Psoas muscle (tissue), 7 donors: ENCODE measurements at regions not wholly inside any gene's neighbourhood (a gene's known extent, or its start where the extent isn't known, plus 50 kb on each side); places are given as distances from the start of the nearest gene placed in this dataset.
"Not testable (repeated sequence)": the region's sequence is repeated elsewhere in the genome, so short reads cannot be mapped to it uniquely, and the experiment has no call there.

ENCODE experiments used
- ATAC-seq, 4 donors: fragments of 200-7000 bp; cut with Tn5 transposase; one replicate each; pipeline ENCODE4 v1.9.1; 2020; ENCODE audit warnings: moderate library complexity in 3 of 4, mild to moderate bottlenecking in 2 of 4
- DNase-seq, 2 donors: peaks; one replicate each; pipeline ENCODE4 v3.0.0-alpha.2; 2020
- H3K27ac ChIP-seq: fragments of 200-600 bp; one replicate; pipeline ENCODE4 v1.8.0; 2022
- H3K27me3 ChIP-seq, 3 donors: fragments of 200-600 bp in 1 of 3; one replicate each; pipeline versions ENCODE4 v1.6.1 to v1.8.0; 2013 to 2022; ENCODE audit warnings: low read length in 2 of 3, mild to moderate bottlenecking in 2 of 3, moderate library complexity in 1 of 3; ENCODE audit not compliant: insufficient read depth in 3 of 3
- H3K36me3 ChIP-seq, 2 donors: fragments of 200-600 bp in 1 of 2; one replicate each; pipeline versions ENCODE4 v1.6.1 to v1.8.0; 2013 to 2022; ENCODE audit warnings: low read depth in 1 of 2, mild to moderate bottlenecking in 1 of 2, moderate library complexity in 1 of 2; ENCODE audit not compliant: insufficient read depth in 1 of 2
- H3K4me1 ChIP-seq: fragments of 200-600 bp; one replicate; pipeline ENCODE4 v1.8.0; 2022
- H3K4me3 ChIP-seq: fragments of 200-600 bp; one replicate; pipeline ENCODE4 v1.8.0; 2022; ENCODE audit warnings: mild to moderate bottlenecking
- H3K9me3 ChIP-seq: fragments of 200-600 bp; one replicate; pipeline ENCODE4 v1.8.0; 2022
- WGBS, 3 donors: extraction: QIAGEN DNeasy Blood & Tissue Kit; methylation state at CpG; one replicate each; pipeline versions ENCODE4 v1.1.6 to v1.1.7; 2013; 5-methylcytosine and 5-hydroxymethylcytosine counted together
- intact Hi-C, 2 donors: fragments of 100-400 bp; cut with DNase I; formaldehyde crosslinking; loops; one replicate each; pipeline versions ENCODE4 v1.11.0 to v1.14.2; 2022
- TF ChIP-seq, protein P1 (sequence below): fragments of 200-600 bp; IDR thresholded peaks from one replicate; pipeline ENCODE4 v1.8.0; 2022; ENCODE audit warnings: antibody characterized with exemption
- donor health status: healthy with polysubstance abuse.
- donor health status: DM: no; HTN: no; CAD: no; lungs with moderate emphysema.
- donor health status: Bipolar disorder and iron deficiency.
- donor health status: healthy.
- donor health status: DM: yes; HTN: yes; CAD: no.
- donor health status: DM: no; HTN: no; CAD: no.
- donor health status: DM: yes; HTN: yes; CAD: no.

DNA sequence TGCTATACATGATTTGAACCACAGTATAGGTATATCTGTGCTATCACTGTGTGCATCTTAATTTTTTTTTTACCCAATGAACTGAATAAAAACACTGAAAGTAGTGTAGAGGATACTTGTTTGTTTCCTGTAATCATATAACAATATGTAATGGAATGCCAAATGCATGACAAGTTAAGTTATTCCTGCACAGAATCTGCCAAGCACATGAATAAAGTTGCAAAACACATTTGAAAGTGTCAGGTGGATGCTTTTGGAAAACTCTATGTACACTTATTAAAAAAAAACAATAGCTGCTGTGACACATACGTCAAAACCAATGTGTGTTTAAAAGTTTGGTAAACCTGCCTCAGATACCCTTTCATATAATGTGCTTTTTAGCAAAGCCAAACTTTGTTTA lies 1638.1 kb upstream of the SEL1L start:
- WGBS, 3 donors: 89 to 95% (median 90%) methylated on average over 1 of the region's 1 CpG
- no peak for DNase-seq
- TF ChIP-seq, protein P1, sequence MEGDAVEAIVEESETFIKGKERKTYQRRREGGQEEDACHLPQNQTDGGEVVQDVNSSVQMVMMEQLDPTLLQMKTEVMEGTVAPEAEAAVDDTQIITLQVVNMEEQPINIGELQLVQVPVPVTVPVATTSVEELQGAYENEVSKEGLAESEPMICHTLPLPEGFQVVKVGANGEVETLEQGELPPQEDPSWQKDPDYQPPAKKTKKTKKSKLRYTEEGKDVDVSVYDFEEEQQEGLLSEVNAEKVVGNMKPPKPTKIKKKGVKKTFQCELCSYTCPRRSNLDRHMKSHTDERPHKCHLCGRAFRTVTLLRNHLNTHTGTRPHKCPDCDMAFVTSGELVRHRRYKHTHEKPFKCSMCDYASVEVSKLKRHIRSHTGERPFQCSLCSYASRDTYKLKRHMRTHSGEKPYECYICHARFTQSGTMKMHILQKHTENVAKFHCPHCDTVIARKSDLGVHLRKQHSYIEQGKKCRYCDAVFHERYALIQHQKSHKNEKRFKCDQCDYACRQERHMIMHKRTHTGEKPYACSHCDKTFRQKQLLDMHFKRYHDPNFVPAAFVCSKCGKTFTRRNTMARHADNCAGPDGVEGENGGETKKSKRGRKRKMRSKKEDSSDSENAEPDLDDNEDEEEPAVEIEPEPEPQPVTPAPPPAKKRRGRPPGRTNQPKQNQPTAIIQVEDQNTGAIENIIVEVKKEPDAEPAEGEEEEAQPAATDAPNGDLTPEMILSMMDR: no peak
- Histone ChIP-seq H3K27ac (no peak overlapping the region), H3K4me1 (no peaks in the 10 kb centered on the region), H3K36me3 (no peaks in the 10 kb centered on the region), H3K9me3 (peaks cover 4% of the 10 kb centered on the region), H3K4me3 (no peak overlapping the region), H3K27me3 (no peaks in the 10 kb centered on the region)
- no peak for ATAC-seq
- intact Hi-C loops: no loop called here

DNA sequence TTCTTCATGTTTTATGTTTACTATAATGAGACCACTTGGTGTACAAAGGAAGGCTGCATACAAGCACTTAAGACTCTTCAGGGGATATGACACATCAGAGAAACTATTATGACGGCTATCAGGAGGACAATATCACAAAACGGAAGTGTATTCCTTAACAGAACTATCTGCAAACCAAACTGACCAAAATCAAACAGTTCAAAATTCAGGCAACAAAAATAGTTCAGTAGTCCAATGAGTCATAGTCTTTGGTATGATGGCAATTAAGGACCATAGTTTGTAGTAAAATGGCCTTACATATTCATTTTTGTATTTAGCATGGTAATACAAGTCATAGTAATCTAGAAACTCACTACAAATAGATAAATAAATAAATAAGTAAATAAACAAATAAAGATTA lies 1638.7 kb upstream of the SEL1L start:
- Histone ChIP-seq H3K27me3 (no peaks in the 10 kb centered on the region), H3K36me3 (no peaks in the 10 kb centered on the region), H3K9me3 (peaks cover 4% of the 10 kb centered on the region), H3K27ac (no peak overlapping the region), H3K4me3 (no peak overlapping the region), H3K4me1 (no peaks in the 10 kb centered on the region)
- DNase-seq: no peak
- no peak for ATAC-seq
- 81 to 89% (median 87%) methylated on average over 2 of the region's 2 CpGs for WGBS, 3 donors
- intact Hi-C loops: no loop called here
- TF ChIP-seq, protein P1: no peak

DNA sequence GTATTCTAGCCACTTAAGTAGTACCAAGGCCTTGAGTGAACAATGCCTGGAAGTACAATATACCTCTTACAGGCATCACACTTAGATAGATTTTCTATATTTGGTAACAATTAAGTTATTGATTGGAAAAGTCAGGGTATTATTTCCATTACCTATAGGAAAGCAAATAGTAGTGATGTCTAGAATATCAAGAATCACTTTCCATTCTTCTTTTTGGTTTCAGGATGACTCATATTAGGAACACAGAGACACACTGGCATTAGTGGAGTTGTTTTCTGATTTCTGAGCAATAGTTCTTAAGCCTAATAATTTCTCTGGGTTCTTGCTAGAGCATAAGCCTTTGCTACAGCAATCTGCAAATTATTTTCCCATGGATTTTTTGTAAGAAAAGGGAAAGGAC lies 1640.0 kb upstream of the SEL1L start:
- TF ChIP-seq, protein P1: no peak
- intact Hi-C loops: no loop called here

DNA sequence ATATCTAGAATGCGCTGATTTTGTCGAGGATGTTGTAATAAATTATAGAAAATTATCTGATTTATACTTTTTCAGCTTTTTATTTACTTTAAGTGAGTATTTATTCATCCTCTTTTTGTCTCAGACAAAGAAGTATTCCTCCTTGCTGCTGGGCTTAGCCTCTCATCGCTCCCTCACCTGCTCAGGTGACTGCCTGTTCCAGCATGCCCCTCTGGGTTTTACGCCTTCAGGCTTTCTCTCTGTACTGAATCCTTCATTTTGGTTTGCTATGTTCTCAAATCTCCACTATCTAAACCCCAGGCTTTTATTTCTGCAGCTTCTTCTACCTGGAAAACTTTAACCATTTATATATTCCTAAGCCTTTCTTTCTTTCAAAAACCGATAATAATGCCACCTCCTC lies 1650.9 kb upstream of the SEL1L start:
- ATAC-seq (no peak), DNase-seq (no peak)
- Histone ChIP-seq H3K4me1 (no peaks in the 10 kb centered on the region), H3K27ac (no peak overlapping the region), H3K27me3 (no peaks in the 10 kb centered on the region), H3K9me3 (no peaks in the 10 kb centered on the region), H3K4me3 (no peak overlapping the region), H3K36me3 (no peaks in the 10 kb centered on the region)
- WGBS, 3 donors: 86 to 91% (median 88%) methylated on average over 5 of the region's 5 CpGs
- intact Hi-C loops: no loop called here
- TF ChIP-seq, protein P1: no peak

More for the DNA sequence above, 1640.0 kb upstream of the SEL1L start:
- ATAC-seq (no peak), DNase-seq (no peak)
- no peaks in the 10 kb centered on the region for H3K4me1 ChIP-seq
- no peak overlapping the region for H3K27ac ChIP-seq
- peaks cover 4% of the 10 kb centered on the region for H3K9me3 ChIP-seq
- H3K4me3 ChIP-seq: no peak overlapping the region
- no peaks in the 10 kb centered on the region for H3K36me3 ChIP-seq
- no peaks in the 10 kb centered on the region for H3K27me3 ChIP-seq

DNA sequence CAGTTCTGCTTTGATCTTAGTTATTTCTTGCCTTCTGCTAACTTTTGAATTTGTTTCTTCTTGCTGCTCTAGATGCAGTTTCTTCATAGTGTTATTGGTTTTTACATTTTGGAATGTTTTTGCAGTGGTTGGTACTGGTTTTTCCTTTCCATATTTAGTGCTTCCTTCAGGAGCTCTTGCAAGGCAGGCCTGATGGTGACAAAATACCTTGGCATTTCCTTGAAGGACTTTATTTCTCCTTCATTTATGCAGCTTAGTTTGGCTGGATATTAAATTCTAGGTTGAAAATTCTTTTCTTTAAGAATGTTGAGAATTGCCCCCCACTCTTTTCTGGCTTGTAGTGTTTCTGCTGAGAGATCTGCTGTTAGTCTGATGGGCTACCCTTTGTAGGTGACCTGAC lies 1654.7 kb upstream of the SEL1L start:
- H3K9me3 ChIP-seq, H3K36me3 ChIP-seq, H3K4me3 ChIP-seq, H3K4me1 ChIP-seq, H3K27me3 ChIP-seq, H3K27ac ChIP-seq, intact Hi-C loops, ATAC-seq, DNase-seq: not testable (repeated sequence)
